ENCODE measurements at regions not wholly inside any gene's neighbourhood (a gene's known extent, or its start where the extent isn't known, plus 50 kb on each side); places are given as distances from the start of the nearest gene placed in this dataset.
A peak's percentile ranks its signal among the peaks of the same experiment; 100 is the strongest.

DNA sequence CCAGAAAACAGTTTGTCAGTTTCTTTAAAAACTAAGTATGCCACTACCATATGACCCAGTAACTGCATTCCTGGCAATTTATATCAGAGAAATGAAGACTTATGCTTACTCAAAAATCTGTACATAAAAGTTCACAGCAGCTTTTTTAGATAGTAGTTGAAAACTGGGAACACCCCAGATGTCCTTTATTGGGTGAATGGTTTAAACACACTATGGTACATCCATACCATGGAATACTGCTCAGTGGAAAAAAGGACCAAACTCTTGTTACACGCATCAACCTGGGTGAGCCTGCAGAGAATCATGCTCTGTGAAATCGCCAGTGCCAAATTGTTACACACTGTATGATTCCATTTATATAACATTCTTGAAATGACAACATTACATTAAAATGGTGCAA, 127.6 kb upstream of the RET start:
- no peak overlapping the region for H3K4me3 ChIP-seq
- WGBS, 2 donors: 95 to 99% methylated on average over 2 of the region's 2 CpGs
- H3K27me3 ChIP-seq (ENCODE audit: control insufficient read depth in 3 of 3, insufficient read depth in 3 of 3, low read length in 2 of 3): no peaks in the 10 kb centered on the region
- H3K36me3 ChIP-seq (ENCODE audit: control insufficient read depth in 4 of 4, insufficient read depth in 4 of 4, low read length in 4 of 4): no peaks in the 10 kb centered on the region
- H3K9me3 ChIP-seq (ENCODE audit: control insufficient read depth in 4 of 4, insufficient read depth in 3 of 4, low read length in 3 of 4): no peaks in the 10 kb centered on the region
- ATAC-seq (ENCODE audit: insufficient read depth, low FRiP score) (no peak), DNase-seq (no peak)
- peaks cover 0 to 18% (median 8%) of the 10 kb centered on the region in 5 donors for H3K4me1 ChIP-seq (ENCODE audit: control insufficient read depth in 5 of 5, insufficient read depth in 5 of 5, low read length in 5 of 5)
- no peak overlapping the region for H3K9ac ChIP-seq (ENCODE audit: insufficient read depth in 1 of 2, low read length in 2 of 2)
- H3K27ac ChIP-seq (ENCODE audit: low read depth in 1 of 2, low read length in 1 of 2): no peak overlapping the region
- TF ChIP-seq, protein P1, sequence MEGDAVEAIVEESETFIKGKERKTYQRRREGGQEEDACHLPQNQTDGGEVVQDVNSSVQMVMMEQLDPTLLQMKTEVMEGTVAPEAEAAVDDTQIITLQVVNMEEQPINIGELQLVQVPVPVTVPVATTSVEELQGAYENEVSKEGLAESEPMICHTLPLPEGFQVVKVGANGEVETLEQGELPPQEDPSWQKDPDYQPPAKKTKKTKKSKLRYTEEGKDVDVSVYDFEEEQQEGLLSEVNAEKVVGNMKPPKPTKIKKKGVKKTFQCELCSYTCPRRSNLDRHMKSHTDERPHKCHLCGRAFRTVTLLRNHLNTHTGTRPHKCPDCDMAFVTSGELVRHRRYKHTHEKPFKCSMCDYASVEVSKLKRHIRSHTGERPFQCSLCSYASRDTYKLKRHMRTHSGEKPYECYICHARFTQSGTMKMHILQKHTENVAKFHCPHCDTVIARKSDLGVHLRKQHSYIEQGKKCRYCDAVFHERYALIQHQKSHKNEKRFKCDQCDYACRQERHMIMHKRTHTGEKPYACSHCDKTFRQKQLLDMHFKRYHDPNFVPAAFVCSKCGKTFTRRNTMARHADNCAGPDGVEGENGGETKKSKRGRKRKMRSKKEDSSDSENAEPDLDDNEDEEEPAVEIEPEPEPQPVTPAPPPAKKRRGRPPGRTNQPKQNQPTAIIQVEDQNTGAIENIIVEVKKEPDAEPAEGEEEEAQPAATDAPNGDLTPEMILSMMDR (IDR thresholded peaks at IDR 0.05; ENCODE audit: control extremely low read depth, extremely low read depth): no peak

DNA sequence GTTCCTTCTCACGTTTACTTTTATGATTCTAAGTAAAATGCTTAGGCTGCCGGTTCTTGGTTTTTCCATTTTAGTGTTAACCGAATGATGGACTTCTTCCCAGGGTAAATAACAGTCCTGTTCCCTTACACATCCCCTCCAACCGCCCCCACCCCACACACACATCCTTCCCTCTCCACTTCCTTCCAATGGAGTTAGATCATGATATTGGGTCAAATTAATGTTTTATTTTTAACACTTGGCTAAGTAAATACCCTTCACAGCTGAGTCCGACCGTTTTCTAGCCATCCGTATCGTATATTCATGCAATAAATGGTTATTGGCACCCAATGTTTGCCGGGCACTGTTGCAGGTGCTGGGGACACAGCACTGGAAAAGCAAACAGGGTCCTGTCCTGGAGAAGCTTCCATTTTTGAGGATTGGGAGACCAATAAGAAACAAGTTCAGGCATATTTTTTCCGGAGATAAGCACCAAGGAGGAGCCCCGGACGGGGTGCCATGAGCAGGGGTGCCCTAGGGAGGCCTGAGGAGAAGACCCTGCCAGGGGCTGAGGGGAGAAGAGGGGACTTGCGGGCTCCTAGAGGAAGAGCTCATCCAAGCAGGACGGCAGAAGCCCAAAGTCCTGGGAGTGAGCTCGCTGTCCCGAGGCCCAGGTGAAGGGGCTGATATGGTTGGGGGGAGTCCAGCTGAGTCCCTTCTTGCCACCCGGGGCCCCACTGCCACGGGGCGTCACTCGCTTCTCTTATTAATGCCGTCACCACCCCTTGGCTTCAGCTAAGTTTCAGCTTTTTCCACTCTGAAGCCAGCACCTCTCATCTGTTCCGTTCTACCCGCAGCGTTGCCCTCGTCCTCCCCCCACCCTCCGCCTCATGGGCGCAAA, 126.0 kb upstream of the RET start:
- H3K4me3 ChIP-seq: no peak overlapping the region
- ATAC-seq (ENCODE audit: insufficient read depth, low FRiP score): no peak
- WGBS, 2 donors: 60 to 67% methylated on average over 27 of the region's 27 CpGs

DNA sequence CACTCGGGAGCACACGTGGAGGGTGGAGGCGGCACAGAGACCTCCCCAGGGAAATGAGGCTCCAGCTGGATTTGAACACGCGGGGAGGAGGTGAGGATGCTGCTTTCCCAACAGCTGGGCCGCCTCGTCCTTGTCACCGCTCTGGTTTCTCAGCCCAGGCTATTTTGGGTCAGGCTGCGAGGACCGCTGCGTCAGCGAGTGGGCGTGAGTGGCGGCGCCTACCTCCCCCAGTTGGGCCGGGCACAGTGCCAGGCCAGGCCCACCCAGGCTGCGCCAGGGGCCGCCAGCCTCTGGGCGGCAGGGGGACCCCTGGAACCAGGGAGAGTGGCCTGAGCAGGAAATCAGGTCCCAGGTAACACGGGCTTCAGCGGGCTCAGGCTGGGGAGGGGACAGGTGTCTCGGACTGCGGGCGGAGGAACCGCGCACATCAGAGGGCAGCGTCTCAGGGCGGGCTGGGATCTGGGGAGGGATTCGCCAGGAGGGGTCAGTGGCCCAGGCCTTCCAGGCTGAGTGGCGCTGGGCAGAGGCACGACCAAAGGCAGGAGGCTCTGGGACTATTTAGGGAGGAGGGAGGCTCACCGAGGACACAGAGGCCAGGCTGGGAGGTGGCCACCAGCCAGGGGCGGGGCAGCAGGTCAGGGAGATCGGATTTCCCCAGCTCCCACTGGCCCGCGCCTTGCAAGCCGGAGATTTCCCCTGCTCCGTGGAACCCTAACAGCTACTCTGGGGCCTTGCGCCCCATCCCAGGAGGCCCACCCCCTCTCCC, 125.2 kb upstream of the RET start:
- ATAC-seq (ENCODE audit: insufficient read depth, low FRiP score) (peak; percentile 42), DNase-seq (peak; percentile 81 to 86 (median 83))
- peaks cover 0 to 6% (median 0%) of the 10 kb centered on the region in 4 donors for H3K9me3 ChIP-seq (ENCODE audit: control insufficient read depth in 4 of 4, insufficient read depth in 3 of 4, low read length in 3 of 4)
- H3K4me1 ChIP-seq (ENCODE audit: control insufficient read depth in 5 of 5, insufficient read depth in 5 of 5, low read length in 5 of 5): peaks cover 0 to 18% (median 8%) of the 10 kb centered on the region in 5 donors
- no peak overlapping the region for H3K27ac ChIP-seq (ENCODE audit: low read depth in 1 of 2, low read length in 1 of 2)
- no peak overlapping the region for H3K9ac ChIP-seq (ENCODE audit: insufficient read depth in 1 of 2, low read length in 2 of 2)
- TF ChIP-seq, protein P1 (IDR thresholded peaks at IDR 0.05; ENCODE audit: control extremely low read depth, extremely low read depth): no peak
- no peaks in the 10 kb centered on the region for H3K36me3 ChIP-seq (ENCODE audit: control insufficient read depth in 4 of 4, insufficient read depth in 4 of 4, low read length in 4 of 4)
- H3K27me3 ChIP-seq (ENCODE audit: control insufficient read depth in 3 of 3, insufficient read depth in 3 of 3, low read length in 2 of 3): no peaks in the 10 kb centered on the region
- H3K4me3 ChIP-seq: no peak overlapping the region
- 23 to 42% methylated on average over 39 of the region's 39 CpGs for WGBS, 2 donors

More for the DNA sequence above, 126.0 kb upstream of the RET start:
- Histone ChIP-seq H3K9me3 (ENCODE audit: control insufficient read depth in 4 of 4, insufficient read depth in 3 of 4, low read length in 3 of 4) (peaks cover 0 to 6% (median 0%) of the 10 kb centered on the region in 4 donors), H3K9ac (ENCODE audit: insufficient read depth in 1 of 2, low read length in 2 of 2) (no peak overlapping the region), H3K27me3 (ENCODE audit: control insufficient read depth in 3 of 3, insufficient read depth in 3 of 3, low read length in 2 of 3) (no peaks in the 10 kb centered on the region), H3K27ac (ENCODE audit: low read depth in 1 of 2, low read length in 1 of 2) (no peak overlapping the region), H3K36me3 (ENCODE audit: control insufficient read depth in 4 of 4, insufficient read depth in 4 of 4, low read length in 4 of 4) (no peaks in the 10 kb centered on the region), H3K4me1 (ENCODE audit: control insufficient read depth in 5 of 5, insufficient read depth in 5 of 5, low read length in 5 of 5) (peaks cover 0 to 18% (median 8%) of the 10 kb centered on the region in 5 donors)
- TF ChIP-seq, protein P1 (IDR thresholded peaks at IDR 0.05; ENCODE audit: control extremely low read depth, extremely low read depth): no peak
- no peak for DNase-seq

All from lung (tissue), 11 donors.